GM21737 (cell line): ENCODE measurements at regions not wholly inside any gene's neighbourhood (a gene's known extent, or its start where the extent isn't known, plus 50 kb on each side); places are given as distances from the start of the nearest gene placed in this dataset.
"Not testable (repeated sequence)": the region's sequence is repeated elsewhere in the genome, so short reads cannot be mapped to it uniquely, and the experiment has no call there.

Experiments
- ATAC-seq: cut with Tn5 transposase; IDR thresholded peaks from one replicate; pipeline ENCODE4 v1.9.1; 2021; ENCODE audit warnings: mild to moderate bottlenecking, moderate library complexity; ENCODE audit not compliant: unreplicated experiment

- ATAC-seq: no peak
These were observed 306.8 kb upstream of the ERCC4 start for GRCh38 chr16:13613165-13613564.

GRCh38 chr16:13621639-13622038 lies 298.3 kb upstream of the ERCC4 start:
- ATAC-seq: no peak

- ATAC-seq: no peak
These were observed 291.8 kb upstream of the ERCC4 start for GRCh38 chr16:13628156-13628555.

- ATAC-seq: no peak
These were observed 290.2 kb upstream of the ERCC4 start for GRCh38 chr16:13629704-13630103.

GRCh38 chr16:13630374-13630773 lies 289.6 kb upstream of the ERCC4 start:
- ATAC-seq: no peak

GRCh38 chr16:13631213-13631767 lies 288.7 kb upstream of the ERCC4 start:
- ATAC-seq: no peak

GRCh38 chr16:13631916-13632315 lies 288.0 kb upstream of the ERCC4 start:
- ATAC-seq: no peak

GRCh38 chr16:13632504-13632903 lies 287.4 kb upstream of the ERCC4 start:
- ATAC-seq: not testable (repeated sequence)

- ATAC-seq: no peak
These were observed 286.5 kb upstream of the ERCC4 start for GRCh38 chr16:13633391-13633861.

GRCh38 chr16:13634253-13634652 lies 285.7 kb upstream of the ERCC4 start:
- no peak for ATAC-seq

- ATAC-seq: no peak
These were observed 285.0 kb upstream of the ERCC4 start for GRCh38 chr16:13634959-13635358.

- no peak for ATAC-seq
These were observed 281.7 kb upstream of the ERCC4 start for GRCh38 chr16:13638218-13638617.

- ATAC-seq: no peak
These were observed 276.5 kb upstream of the ERCC4 start for GRCh38 chr16:13643412-13643811.

- no peak for ATAC-seq
These were observed 274.2 kb upstream of the ERCC4 start for GRCh38 chr16:13645601-13646245.

GRCh38 chr16:13660807-13661206 lies 259.1 kb upstream of the ERCC4 start:
- ATAC-seq: no peak

- no peak for ATAC-seq
These were observed 254.1 kb upstream of the ERCC4 start for GRCh38 chr16:13665876-13666275.

- no peak for ATAC-seq
These were observed 247.8 kb upstream of the ERCC4 start for GRCh38 chr16:13672196-13672595.

GRCh38 chr16:13680021-13680889 lies 239.7 kb upstream of the ERCC4 start:
- no peak for ATAC-seq

- no peak for ATAC-seq
These were observed 235.0 kb upstream of the ERCC4 start for GRCh38 chr16:13684819-13685563.

- ATAC-seq: no peak
These were observed 223.9 kb upstream of the ERCC4 start for GRCh38 chr16:13696017-13696416.

- ATAC-seq: no peak
These were observed 222.9 kb upstream of the ERCC4 start for GRCh38 chr16:13697013-13697412.
